ENCODE measurements at regions not wholly inside any gene's neighbourhood (a gene's known extent, or its start where the extent isn't known, plus 50 kb on each side); places are given as distances from the start of the nearest gene placed in this dataset.

DNA sequence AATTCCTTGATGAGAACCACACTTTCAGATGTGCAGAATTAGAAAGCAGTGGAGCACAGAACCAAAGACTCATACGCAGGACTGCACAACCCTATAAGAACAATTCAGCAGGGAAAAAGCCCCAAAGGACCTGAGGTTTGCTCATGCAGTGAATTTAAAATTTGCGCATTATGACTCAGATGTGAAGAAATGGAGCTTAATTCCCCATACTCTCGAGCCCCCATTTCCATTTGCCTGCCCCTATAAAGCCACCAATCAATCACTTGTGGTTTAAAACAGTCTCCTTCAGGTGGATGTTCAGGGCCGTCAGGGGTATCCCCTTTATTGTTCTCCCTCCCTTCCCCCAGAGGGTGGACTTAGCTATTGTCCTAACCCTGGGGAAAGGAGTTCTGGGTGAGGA, 221.2 kb downstream of the IGSF11 start:
- TF ChIP-seq, protein P1, sequence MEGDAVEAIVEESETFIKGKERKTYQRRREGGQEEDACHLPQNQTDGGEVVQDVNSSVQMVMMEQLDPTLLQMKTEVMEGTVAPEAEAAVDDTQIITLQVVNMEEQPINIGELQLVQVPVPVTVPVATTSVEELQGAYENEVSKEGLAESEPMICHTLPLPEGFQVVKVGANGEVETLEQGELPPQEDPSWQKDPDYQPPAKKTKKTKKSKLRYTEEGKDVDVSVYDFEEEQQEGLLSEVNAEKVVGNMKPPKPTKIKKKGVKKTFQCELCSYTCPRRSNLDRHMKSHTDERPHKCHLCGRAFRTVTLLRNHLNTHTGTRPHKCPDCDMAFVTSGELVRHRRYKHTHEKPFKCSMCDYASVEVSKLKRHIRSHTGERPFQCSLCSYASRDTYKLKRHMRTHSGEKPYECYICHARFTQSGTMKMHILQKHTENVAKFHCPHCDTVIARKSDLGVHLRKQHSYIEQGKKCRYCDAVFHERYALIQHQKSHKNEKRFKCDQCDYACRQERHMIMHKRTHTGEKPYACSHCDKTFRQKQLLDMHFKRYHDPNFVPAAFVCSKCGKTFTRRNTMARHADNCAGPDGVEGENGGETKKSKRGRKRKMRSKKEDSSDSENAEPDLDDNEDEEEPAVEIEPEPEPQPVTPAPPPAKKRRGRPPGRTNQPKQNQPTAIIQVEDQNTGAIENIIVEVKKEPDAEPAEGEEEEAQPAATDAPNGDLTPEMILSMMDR (conservative IDR thresholded peaks at IDR 0.05; ENCODE audit: low read depth, low read length), result no peak
- TF ChIP-seq EZH2 (IDR thresholded peaks at IDR 0.05; ENCODE audit: low read length, unreplicated experiment), result no peak

Measured in PC-3 (cell line).